Right lobe of liver (tissue), 6 donors: ENCODE measurements at regions not wholly inside any gene's neighbourhood (a gene's known extent, or its start where the extent isn't known, plus 50 kb on each side); places are given as distances from the start of the nearest gene placed in this dataset.
A peak's percentile ranks its signal among the peaks of the same experiment; 100 is the strongest.

Experiments
- ATAC-seq, 4 donors: fragments of 200-7000 bp; cut with Tn5 transposase; one replicate each; pipeline ENCODE4 v1.9.1; 2020; ENCODE audit warnings: mild to moderate bottlenecking in 4 of 4, moderate library complexity in 4 of 4
- DNase-seq, 3 donors: peaks; one replicate each; pipeline ENCODE4 v3.0.0-alpha.2; 2020
- H3K27ac ChIP-seq, 3 donors: fragments of 200-600 bp; one replicate each; pipeline ENCODE4 v1.8.0; 2022
- H3K27me3 ChIP-seq, 2 donors: fragments of 200-600 bp; one replicate each; pipeline ENCODE4 v1.8.0; 2022
- H3K36me3 ChIP-seq, 4 donors: fragments of 200-600 bp; sonication (generic) in 1 of 4; one replicate each; pipeline versions ENCODE4 v1.5.1 to v1.8.0; 2017 to 2022; ENCODE audit warnings: control low read depth in 1 of 4
- H3K4me1 ChIP-seq, 4 donors: fragments of 200-600 bp; sonication (generic) in 1 of 4; one replicate each; pipeline versions ENCODE4 v1.5.1 to v1.8.0; 2017 to 2022; ENCODE audit warnings: control low read depth in 1 of 4
- H3K4me3 ChIP-seq, 3 donors: fragments of 200-600 bp; one replicate each; pipeline ENCODE4 v1.8.0; 2022
- H3K9me3 ChIP-seq, 4 donors: fragments of 200-600 bp; sonication (generic) in 1 of 4; one replicate each; pipeline versions ENCODE4 v1.5.1 to v1.8.0; 2017 to 2022; ENCODE audit warnings: control low read depth in 1 of 4
- POLR2A ChIP-seq: fragments of 450-650 bp; IDR thresholded peaks from one replicate; pipeline ENCODE4 v1.6.1; 2017; ENCODE audit warnings: antibody characterized with exemption, mild to moderate bottlenecking
- WGBS: methylation state at CpG from one replicate; pipeline ENCODE4 v1.1.6; 2018; ENCODE audit warnings: low coverage, low lambda C conversion rate; ENCODE audit not compliant: insufficient coverage; ENCODE audit errors: missing lambda C conversion rate; 5-methylcytosine and 5-hydroxymethylcytosine counted together
- intact Hi-C, 2 donors: fragments of 100-400 bp; cut with DNase I; formaldehyde crosslinking; loops; one replicate each; pipeline versions ENCODE4 v1.11.2 to v1.14.1; 2022
- TF ChIP-seq, protein P1 (sequence below), 4 donors: fragments of 200-600 bp in 3 of 4; fragments of 450-650 bp in 1 of 4; IDR thresholded peaks; one replicate each; pipeline versions ENCODE4 v1.5.1 to v1.8.0; 2016 to 2022; ENCODE audit warnings: antibody characterized with exemption in 4 of 4, mild to moderate bottlenecking in 2 of 4
- donor health status: DM: no; HTN: yes; CAD: no.
- donor health status: DM: no; HTN: no; CAD: no.
- donor health status: DM: no; HTN: no; CAD: no.
- donor health status: DM: no; HTN: yes; CAD: no.
- donor health status: DM: no; HTN: yes; CAD: no.

DNA sequence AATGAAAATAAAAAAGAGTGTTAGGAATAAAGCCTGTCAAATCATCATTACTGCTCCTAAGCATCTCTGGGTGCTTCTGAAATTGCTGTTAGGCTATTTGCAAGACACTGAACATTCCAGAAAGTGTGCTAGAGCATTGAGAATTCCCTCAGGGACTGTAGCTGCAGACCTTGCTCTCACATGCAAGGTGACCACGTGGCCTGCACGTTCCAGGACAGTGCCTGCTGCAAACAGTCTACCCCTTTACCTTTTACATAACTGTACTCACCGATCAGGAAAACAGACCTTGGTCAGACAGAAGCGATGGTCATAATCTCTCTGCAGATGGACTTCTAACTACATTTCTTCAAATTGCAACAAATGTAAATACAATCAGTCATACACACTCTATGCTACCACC, 164.5 kb downstream of the PSMG1 start:
- H3K36me3 ChIP-seq: no peaks in the 10 kb centered on the region
- DNase-seq (no peak), ATAC-seq (no peak)
- H3K4me3 ChIP-seq: no peak overlapping the region
- no peak overlapping the region for H3K27ac ChIP-seq
- no peak for TF ChIP-seq POLR2A
- TF ChIP-seq, protein P1, sequence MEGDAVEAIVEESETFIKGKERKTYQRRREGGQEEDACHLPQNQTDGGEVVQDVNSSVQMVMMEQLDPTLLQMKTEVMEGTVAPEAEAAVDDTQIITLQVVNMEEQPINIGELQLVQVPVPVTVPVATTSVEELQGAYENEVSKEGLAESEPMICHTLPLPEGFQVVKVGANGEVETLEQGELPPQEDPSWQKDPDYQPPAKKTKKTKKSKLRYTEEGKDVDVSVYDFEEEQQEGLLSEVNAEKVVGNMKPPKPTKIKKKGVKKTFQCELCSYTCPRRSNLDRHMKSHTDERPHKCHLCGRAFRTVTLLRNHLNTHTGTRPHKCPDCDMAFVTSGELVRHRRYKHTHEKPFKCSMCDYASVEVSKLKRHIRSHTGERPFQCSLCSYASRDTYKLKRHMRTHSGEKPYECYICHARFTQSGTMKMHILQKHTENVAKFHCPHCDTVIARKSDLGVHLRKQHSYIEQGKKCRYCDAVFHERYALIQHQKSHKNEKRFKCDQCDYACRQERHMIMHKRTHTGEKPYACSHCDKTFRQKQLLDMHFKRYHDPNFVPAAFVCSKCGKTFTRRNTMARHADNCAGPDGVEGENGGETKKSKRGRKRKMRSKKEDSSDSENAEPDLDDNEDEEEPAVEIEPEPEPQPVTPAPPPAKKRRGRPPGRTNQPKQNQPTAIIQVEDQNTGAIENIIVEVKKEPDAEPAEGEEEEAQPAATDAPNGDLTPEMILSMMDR (IDR thresholded peaks at IDR 0.05): no peak
- H3K9me3 ChIP-seq: no peaks in the 10 kb centered on the region
- intact Hi-C loops: no loop called here
- peaks cover 0 to 23% (median 3%) of the 10 kb centered on the region in 4 donors for H3K4me1 ChIP-seq
- WGBS: 79% methylated on average over 2 of the region's 4 CpGs
- no peaks in the 10 kb centered on the region for H3K27me3 ChIP-seq

DNA sequence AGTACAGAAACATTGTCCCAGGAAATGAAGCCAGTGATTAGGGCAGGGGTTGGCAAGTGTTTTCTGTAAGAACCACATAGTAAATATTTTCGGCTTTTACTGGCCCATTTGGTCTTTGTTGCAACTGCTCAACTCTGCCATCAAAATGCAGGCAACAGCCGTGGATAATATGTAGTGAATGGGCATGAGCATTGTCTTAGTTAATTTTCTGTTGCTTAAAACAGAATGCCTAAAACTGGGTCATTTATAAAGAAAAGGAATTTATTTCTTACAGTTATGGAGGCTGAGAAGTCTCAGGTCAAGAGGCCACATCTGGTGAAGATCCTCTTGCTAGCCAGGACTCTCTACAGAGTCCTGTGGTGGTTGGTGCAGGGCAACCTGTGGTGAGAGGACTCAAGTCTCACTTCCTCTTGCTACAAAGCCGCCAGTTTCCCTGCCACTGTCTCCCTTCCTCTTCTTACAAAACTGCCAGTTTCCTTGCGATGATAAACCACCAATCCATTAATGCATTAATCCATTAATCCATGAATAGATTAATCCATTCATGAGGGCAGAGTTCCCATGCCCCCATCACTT, 166.4 kb downstream of the PSMG1 start:
- H3K27me3 ChIP-seq: no peaks in the 10 kb centered on the region
- intact Hi-C loops: no loop called here
- WGBS: 63% methylated on average over 3 of the region's 4 CpGs
- TF ChIP-seq POLR2A: no peak
- TF ChIP-seq, protein P1 (IDR thresholded peaks at IDR 0.05): no peak
- H3K4me3 ChIP-seq: no peak overlapping the region
- H3K4me1 ChIP-seq: peaks cover 0 to 15% (median 3%) of the 10 kb centered on the region in 4 donors
- DNase-seq (no peak), ATAC-seq (peak in 3 of 4 donors; percentile 36 to 50 (median 44))
- H3K36me3 ChIP-seq: no peaks in the 10 kb centered on the region
- no peak overlapping the region for H3K27ac ChIP-seq
- no peaks in the 10 kb centered on the region for H3K9me3 ChIP-seq

DNA sequence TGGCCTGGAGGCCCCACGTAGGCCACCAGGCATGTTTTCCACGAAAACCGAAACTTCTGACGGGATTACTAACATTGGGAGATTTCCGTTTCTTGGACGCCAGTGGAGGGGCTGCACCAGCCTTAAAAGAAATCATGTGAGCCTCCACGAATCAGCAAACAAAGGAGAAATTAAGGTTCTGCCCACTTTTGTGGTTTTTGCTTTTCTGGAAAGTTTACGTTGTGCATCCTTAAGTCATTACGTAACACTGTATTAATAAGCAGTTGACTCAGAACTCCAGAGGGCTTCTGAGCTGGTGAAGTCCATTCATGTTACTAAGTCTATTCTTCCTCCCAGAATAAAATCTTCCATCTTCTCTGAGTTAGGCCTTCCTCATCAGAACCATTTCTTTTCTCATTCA, 168.5 kb downstream of the PSMG1 start:
- no peak for TF ChIP-seq POLR2A
- TF ChIP-seq, protein P1 (IDR thresholded peaks at IDR 0.05): no peak
- Histone ChIP-seq H3K4me1 (no peaks in the 10 kb centered on the region), H3K27ac (no peak overlapping the region), H3K4me3 (no peak overlapping the region), H3K27me3 (no peaks in the 10 kb centered on the region), H3K9me3 (no peaks in the 10 kb centered on the region), H3K36me3 (no peaks in the 10 kb centered on the region)
- DNase-seq: no peak
- peak in 1 of 4 donors; percentile 41 for ATAC-seq
- intact Hi-C loops: no loop called here
- WGBS: 34% methylated on average over 4 of the region's 9 CpGs

DNA sequence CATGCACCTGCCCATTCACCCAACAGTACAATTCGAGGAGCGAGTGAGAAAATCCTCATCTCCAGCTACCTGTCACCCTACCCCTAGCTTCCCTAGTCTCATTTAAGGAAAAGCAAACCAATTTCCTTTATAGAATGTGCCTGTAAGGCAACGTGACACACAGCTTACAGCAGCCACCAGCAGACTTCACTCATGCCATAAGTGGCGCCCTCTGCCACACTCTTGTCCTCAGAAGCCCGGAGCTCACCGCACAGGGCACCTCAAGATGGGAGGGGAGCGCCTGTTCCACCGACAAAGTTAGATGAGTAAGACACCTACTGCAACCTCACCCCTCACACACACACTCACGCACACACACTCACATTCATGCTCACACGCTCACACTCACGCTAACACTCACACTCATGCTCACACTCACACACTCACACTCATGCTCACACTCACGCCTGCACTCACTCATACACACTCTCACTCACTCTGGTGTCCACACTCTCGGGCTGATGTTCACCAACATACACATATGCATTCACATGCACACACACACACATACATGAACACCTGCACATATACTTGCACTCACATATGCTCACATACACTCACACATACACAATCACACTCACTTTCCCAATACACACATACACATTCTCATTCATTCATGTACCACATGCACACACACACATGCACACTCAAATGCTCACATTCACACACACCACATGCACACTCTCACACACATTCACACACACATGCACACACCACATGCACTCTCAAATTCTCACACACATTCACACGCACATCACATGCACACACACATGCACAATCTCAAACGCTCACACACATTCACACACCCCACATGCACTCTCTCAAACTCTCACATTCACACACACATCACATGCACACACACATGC, 170.7 kb downstream of the PSMG1 start:
- TF ChIP-seq POLR2A: no peak
- TF ChIP-seq, protein P1 (IDR thresholded peaks at IDR 0.05): no peak
- Histone ChIP-seq H3K4me3 (no peak overlapping the region), H3K36me3 (no peaks in the 10 kb centered on the region), H3K27me3 (no peaks in the 10 kb centered on the region), H3K4me1 (no peaks in the 10 kb centered on the region), H3K9me3 (no peaks in the 10 kb centered on the region), H3K27ac (no peak overlapping the region)
- intact Hi-C loops: no loop called here
- 92% methylated on average over 5 of the region's 15 CpGs for WGBS
- ATAC-seq: no peak
- DNase-seq: peak in 1 of 3 donors; percentile 27
